Ovary (tissue), 7 donors: ENCODE measurements at regions not wholly inside any gene's neighbourhood (a gene's known extent, or its start where the extent isn't known, plus 50 kb on each side); places are given as distances from the start of the nearest gene placed in this dataset.

ENCODE experiments used
- DNase-seq, 5 donors: peaks; one replicate each; pipeline ENCODE4 v3.0.0-alpha.2; 2019 to 2020
- H3K27ac ChIP-seq, 2 donors: fragments of 200-600 bp; one replicate each; pipeline versions ENCODE4 v1.5.1 to v1.8.0; 2019 to 2022
- H3K27me3 ChIP-seq: fragments of 200-600 bp; one replicate; pipeline ENCODE4 v1.8.0; 2022
- H3K36me3 ChIP-seq: fragments of 200-600 bp; sonication (generic); one replicate; pipeline ENCODE4 v1.5.1; 2019
- H3K4me1 ChIP-seq: one replicate; pipeline ENCODE4 v1.8.1; 2013; ENCODE audit warnings: mild to moderate bottlenecking, moderate library complexity; ENCODE audit not compliant: insufficient read depth
- H3K4me3 ChIP-seq: fragments of 200-600 bp; sonication (generic); one replicate; pipeline ENCODE4 v1.5.1; 2017
- H3K9me3 ChIP-seq, 2 donors: fragments of 200-600 bp in 1 of 2; sonication (generic) in 1 of 2; one replicate each; pipeline versions ENCODE4 v1.5.1 to v1.8.1; 2013 to 2019; ENCODE audit warnings: mild to moderate bottlenecking in 1 of 2, moderate library complexity in 1 of 2
- CTCF ChIP-seq, 3 donors: fragments of 450-650 bp in 2 of 3; fragments of 200-600 bp in 1 of 3; IDR thresholded peaks; one replicate each; pipeline versions ENCODE4 v1.5.1 to v1.8.0; 2016 to 2022; ENCODE audit warnings: antibody characterized with exemption in 3 of 3, mild to moderate bottlenecking in 1 of 3
- EP300 ChIP-seq: sonication (generic); formaldehyde crosslinking; IDR thresholded peaks from one replicate; pipeline ENCODE4 v1.6.1; 2017; ENCODE audit warnings: antibody characterized with exemption
- POLR2A ChIP-seq: fragments of 450-650 bp; IDR thresholded peaks from one replicate; pipeline ENCODE4 v1.6.1; 2017; ENCODE audit warnings: antibody characterized with exemption, mild to moderate bottlenecking, moderate library complexity
- WGBS, 3 donors: extraction: QIAGEN DNeasy Blood & Tissue Kit in 1 of 3; methylation state at CpG; one replicate each; pipeline versions ENCODE4 v1.1.5 to v1.1.7; 2013 to 2017; 5-methylcytosine and 5-hydroxymethylcytosine counted together
- intact Hi-C, 4 donors: fragments of 100-400 bp; cut with DNase I; formaldehyde crosslinking; loops; one replicate each; pipeline versions ENCODE4 v1.11.0 to v1.15.1; 2022 to 2023
- donor health status: DM: no; HTN: no; CAD: no; lungs with moderate emphysema.
- donor health status: DM: no; HTN: no; CAD: no.
- donor health status: Bipolar disorder and iron deficiency.
- donor health status: DM: no; HTN: no; CAD: no.
- donor health status: DM: yes; HTN: yes; CAD: no.

- no peak overlapping the region for H3K27ac ChIP-seq
- WGBS, 3 donors, result 80 to 91% (median 81%) methylated on average over 7 of the region's 7 CpGs
- no peak overlapping the region for H3K4me3 ChIP-seq
- H3K9me3 ChIP-seq, result no peaks in the 10 kb centered on the region
- H3K36me3 ChIP-seq, result no peaks in the 10 kb centered on the region
- no peak for DNase-seq
- intact Hi-C loops, result no loop called here
- peaks cover 2% of the 10 kb centered on the region for H3K4me1 ChIP-seq
- TF ChIP-seq EP300 (no peak), CTCF (IDR thresholded peaks at IDR 0.05) (no peak), POLR2A (no peak)
- no peaks in the 10 kb centered on the region for H3K27me3 ChIP-seq
These were observed 96.9 kb upstream of the SGK1 start for GRCh38 chr6:134414793-134415192.

- DNase-seq, result no peak
These were observed 95.3 kb upstream of the SGK1 start for GRCh38 chr6:134413241-134413643.

GRCh38 chr6:134410541-134410940 is 92.6 kb upstream of the SGK1 start:
- TF ChIP-seq CTCF (IDR thresholded peaks at IDR 0.05), result no peak
- TF ChIP-seq EP300, result no peak
- TF ChIP-seq POLR2A, result no peak
- intact Hi-C loops, result no loop called here
- H3K4me1 ChIP-seq, result peaks cover 2% of the 10 kb centered on the region

More at GRCh38 chr6:134413241-134413643, 95.3 kb upstream of the SGK1 start:
- H3K36me3 ChIP-seq, result no peaks in the 10 kb centered on the region
- H3K27me3 ChIP-seq, result no peaks in the 10 kb centered on the region
- H3K4me1 ChIP-seq, result peaks cover 2% of the 10 kb centered on the region
- 90 to 95% (median 91%) methylated on average over 1 of the region's 1 CpG for WGBS, 3 donors
- intact Hi-C loops, result no loop called here
- TF ChIP-seq POLR2A, result no peak
- no peak for TF ChIP-seq CTCF (IDR thresholded peaks at IDR 0.05)
- no peak for TF ChIP-seq EP300
- H3K4me3 ChIP-seq, result no peak overlapping the region
- H3K27ac ChIP-seq, result no peak overlapping the region
- H3K9me3 ChIP-seq, result no peaks in the 10 kb centered on the region

GRCh38 chr6:134407791-134408190 is 89.9 kb upstream of the SGK1 start:
- Histone ChIP-seq H3K36me3 (no peaks in the 10 kb centered on the region), H3K9me3 (no peaks in the 10 kb centered on the region), H3K27me3 (no peaks in the 10 kb centered on the region), H3K4me3 (no peak overlapping the region), H3K27ac (no peak overlapping the region), H3K4me1 (peaks cover 2% of the 10 kb centered on the region)
- intact Hi-C loops, result no loop called here
- TF ChIP-seq EP300 (no peak), POLR2A (no peak), CTCF (IDR thresholded peaks at IDR 0.05) (no peak)
- WGBS, 3 donors, result 90 to 95% (median 94%) methylated on average over 2 of the region's 2 CpGs
- DNase-seq, result no peak

More at GRCh38 chr6:134410541-134410940, 92.6 kb upstream of the SGK1 start:
- Histone ChIP-seq H3K27me3 (no peaks in the 10 kb centered on the region), H3K9me3 (no peaks in the 10 kb centered on the region), H3K4me3 (no peak overlapping the region), H3K36me3 (no peaks in the 10 kb centered on the region), H3K27ac (no peak overlapping the region)
- DNase-seq, result no peak
- WGBS, 3 donors, result 33 to 76% (median 68%) methylated on average over 1 of the region's 1 CpG

- Histone ChIP-seq H3K27me3 (no peaks in the 10 kb centered on the region), H3K9me3 (no peaks in the 10 kb centered on the region), H3K36me3 (no peaks in the 10 kb centered on the region), H3K27ac (no peak overlapping the region), H3K4me3 (no peak overlapping the region), H3K4me1 (peaks cover 2% of the 10 kb centered on the region)
- TF ChIP-seq POLR2A (no peak), EP300 (no peak), CTCF (IDR thresholded peaks at IDR 0.05) (no peak)
- 82 to 99% (median 96%) methylated on average over 7 of the region's 7 CpGs for WGBS, 3 donors
- no peak for DNase-seq
- intact Hi-C loops, result no loop called here
These were observed 88.4 kb upstream of the SGK1 start for GRCh38 chr6:134406311-134406710.
